ENCODE measurements at regions not wholly inside any gene's neighbourhood (a gene's known extent, or its start where the extent isn't known, plus 50 kb on each side); places are given as distances from the start of the nearest gene placed in this dataset.

DNA sequence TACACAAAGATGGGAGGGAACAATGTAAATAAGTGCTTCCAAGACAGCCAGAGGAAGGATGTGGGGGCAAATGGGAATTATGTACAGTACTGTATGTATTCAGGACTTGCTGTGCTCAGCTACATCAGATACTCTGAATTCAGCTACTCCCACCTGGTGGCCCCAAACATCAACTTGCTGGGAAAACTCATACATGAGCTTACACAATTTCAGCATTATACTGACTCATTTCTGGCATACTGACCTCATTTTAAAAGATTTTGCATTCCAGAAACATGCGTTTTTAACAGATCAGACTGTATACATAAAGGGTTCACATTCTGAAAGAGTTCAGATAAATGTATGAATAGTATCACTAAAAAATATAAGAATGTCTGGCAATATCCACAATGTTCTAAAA lies 59.7 kb downstream of the GPX5 start:
- TF ChIP-seq SREBF2 (IDR thresholded peaks at IDR 0.05) (no peak), CBX8 (IDR thresholded peaks at IDR 0.05) (no peak), ESRRA (IDR thresholded peaks at IDR 0.05; ENCODE audit: borderline replicate concordance, low read length) (no peak), RARB (CRISPR knock-in tag; IDR thresholded peaks at IDR 0.05) (no peak), NFE2L2 (conservative IDR thresholded peaks at IDR 0.05; ENCODE audit: low read length) (no peak)
- TF ChIP-seq, protein P1, sequence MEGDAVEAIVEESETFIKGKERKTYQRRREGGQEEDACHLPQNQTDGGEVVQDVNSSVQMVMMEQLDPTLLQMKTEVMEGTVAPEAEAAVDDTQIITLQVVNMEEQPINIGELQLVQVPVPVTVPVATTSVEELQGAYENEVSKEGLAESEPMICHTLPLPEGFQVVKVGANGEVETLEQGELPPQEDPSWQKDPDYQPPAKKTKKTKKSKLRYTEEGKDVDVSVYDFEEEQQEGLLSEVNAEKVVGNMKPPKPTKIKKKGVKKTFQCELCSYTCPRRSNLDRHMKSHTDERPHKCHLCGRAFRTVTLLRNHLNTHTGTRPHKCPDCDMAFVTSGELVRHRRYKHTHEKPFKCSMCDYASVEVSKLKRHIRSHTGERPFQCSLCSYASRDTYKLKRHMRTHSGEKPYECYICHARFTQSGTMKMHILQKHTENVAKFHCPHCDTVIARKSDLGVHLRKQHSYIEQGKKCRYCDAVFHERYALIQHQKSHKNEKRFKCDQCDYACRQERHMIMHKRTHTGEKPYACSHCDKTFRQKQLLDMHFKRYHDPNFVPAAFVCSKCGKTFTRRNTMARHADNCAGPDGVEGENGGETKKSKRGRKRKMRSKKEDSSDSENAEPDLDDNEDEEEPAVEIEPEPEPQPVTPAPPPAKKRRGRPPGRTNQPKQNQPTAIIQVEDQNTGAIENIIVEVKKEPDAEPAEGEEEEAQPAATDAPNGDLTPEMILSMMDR (IDR thresholded peaks at IDR 0.05) = no peak
- TF ChIP-seq, protein P2, sequence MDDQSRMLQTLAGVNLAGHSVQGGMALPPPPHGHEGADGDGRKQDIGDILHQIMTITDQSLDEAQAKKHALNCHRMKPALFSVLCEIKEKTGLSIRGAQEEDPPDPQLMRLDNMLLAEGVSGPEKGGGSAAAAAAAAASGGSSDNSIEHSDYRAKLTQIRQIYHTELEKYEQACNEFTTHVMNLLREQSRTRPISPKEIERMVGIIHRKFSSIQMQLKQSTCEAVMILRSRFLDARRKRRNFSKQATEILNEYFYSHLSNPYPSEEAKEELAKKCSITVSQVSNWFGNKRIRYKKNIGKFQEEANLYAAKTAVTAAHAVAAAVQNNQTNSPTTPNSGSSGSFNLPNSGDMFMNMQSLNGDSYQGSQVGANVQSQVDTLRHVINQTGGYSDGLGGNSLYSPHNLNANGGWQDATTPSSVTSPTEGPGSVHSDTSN (IDR thresholded peaks at IDR 0.05) = no peak
- CTCF ChIA-PET = interaction anchor here (0.6 to 4.9 kb wide), 5 partner anchors 43 to 505 kb away, joined by 3 to 21 read pairs (median 6); partner anchors contain the start of gene ZNF165
- Histone ChIP-seq H3K9me3 (no peaks in the 10 kb centered on the region), H3K4me2 (peak overlapping the region; percentile 95; the same call in 2 of the 3 replicates), H3K4me3 (no peak overlapping the region), H3K4me1 (peaks cover 30% of the 10 kb centered on the region), H3K27ac (no peak overlapping the region)
- ATAC-seq = no peak
- POLR2A ChIA-PET = no interaction called here
- FAIRE-seq = no peak
- WGBS (ENCODE audit: missing lambda C conversion rate) = 17% methylated on average over 1 of the region's 1 CpG
- no peak for DNase-seq (ENCODE audit: low read depth in 1 of 2, low spot score in 1 of 2)

DNA sequence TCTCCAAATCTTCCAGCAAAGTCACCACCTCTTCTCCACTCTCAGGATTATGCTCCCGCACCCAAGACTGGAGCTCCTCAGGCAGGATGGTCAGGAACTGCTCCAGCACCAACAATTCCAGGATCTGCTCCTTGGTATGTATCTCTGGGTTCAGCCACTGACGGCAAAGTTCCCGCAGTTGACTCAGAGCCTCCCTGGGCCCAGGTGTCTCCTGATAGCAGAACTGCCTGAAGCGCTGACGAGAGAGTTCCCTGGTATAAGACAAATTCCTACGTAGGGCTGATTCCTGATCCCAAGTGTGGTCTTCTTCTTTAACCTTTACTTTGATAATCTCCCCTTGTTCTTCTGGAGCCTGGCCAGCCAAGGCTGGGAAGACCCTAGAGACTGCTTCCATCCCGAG lies 60.6 kb downstream of the GPX5 start:
- FAIRE-seq (no peak), ATAC-seq (no peak), DNase-seq (ENCODE audit: low read depth in 1 of 2, low spot score in 1 of 2) (no peak)
- peak overlapping the region; percentile 67 for H3K4me3 ChIP-seq
- peaks cover 30% of the 10 kb centered on the region for H3K4me1 ChIP-seq
- H3K27ac ChIP-seq = peak overlapping the region; percentile 82 to 89; a peak in 5 of 6 replicates
- ChIA-PET CTCF (interaction anchor here (0.7 to 4.9 kb wide), 3 partner anchors 44 to 91 kb away, joined by 3 to 21 read pairs (median 9); no protein-coding TSS in a partner anchor), POLR2A (interaction anchor here (1.0 kb wide), 1 partner anchor 34 kb away, joined by 3 read pairs; no protein-coding TSS in a partner anchor)
- TF ChIP-seq ZNF302 (CRISPR knock-in tag; IDR thresholded peaks at IDR 0.05) = no peak
- TF ChIP-seq FOXS1 (CRISPR knock-in tag; IDR thresholded peaks at IDR 0.05) = no peak
- TF ChIP-seq KDM1A (IDR thresholded peaks at IDR 0.05; ENCODE audit: low read depth) = no peak
- no peak for TF ChIP-seq HOXB5 (CRISPR knock-in tag; IDR thresholded peaks at IDR 0.05)
- no peak for TF ChIP-seq ZSCAN20 (CRISPR knock-in tag; IDR thresholded peaks at IDR 0.05)
- TF ChIP-seq BHLHE40 (IDR thresholded peaks at IDR 0.05; ENCODE audit: low read depth, low read length) = no peak
- 67% methylated on average over 7 of the region's 7 CpGs for WGBS (ENCODE audit: missing lambda C conversion rate)
- H3K4me2 ChIP-seq = peak overlapping the region; percentile 95
- no peaks in the 10 kb centered on the region for H3K9me3 ChIP-seq

DNA sequence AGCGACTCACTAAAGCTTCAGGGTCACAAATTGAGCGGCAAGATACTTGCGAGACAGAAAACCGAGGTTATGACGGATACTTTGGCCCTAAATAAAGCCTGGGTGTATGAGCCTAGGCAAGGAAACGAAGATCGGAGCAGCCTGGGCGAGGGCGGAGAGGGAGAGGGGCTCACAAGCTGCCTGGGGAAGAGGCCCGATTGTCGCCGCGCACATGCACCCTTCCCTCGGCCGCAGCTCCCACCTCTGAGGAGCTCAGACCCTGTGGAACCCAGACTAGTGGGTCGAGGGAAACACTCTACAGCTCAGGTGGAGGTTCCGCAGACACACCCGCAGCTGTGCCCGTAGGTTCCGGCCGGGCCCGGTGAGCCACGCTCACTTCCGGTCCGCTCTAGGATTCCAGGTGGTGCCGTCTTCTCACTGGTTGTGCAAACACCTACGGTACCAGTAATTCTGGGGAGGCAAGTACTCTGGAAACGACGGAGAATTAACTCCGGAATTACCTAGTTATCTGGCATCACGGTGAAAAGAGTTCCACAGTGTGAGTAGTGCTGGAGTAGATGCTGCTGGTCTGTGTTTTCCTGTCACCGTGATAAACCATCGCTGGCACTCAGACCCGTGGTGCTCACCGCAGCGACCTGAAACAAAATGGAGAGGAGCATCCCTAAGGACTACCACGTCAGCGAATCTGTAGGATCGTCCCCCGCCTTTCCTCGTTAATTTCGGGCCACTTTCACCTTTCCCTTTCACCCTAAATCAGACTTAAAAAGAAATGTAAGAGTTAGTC lies 61.5 kb downstream of the GPX5 start:
- FAIRE-seq (no peak), ATAC-seq (peak; percentile 86 to 95)
- peak overlapping the region; percentile 67 for H3K4me3 ChIP-seq
- TF ChIP-seq SREBF2 (IDR thresholded peaks at IDR 0.05) (no peak), HOXA7 (CRISPR knock-in tag; IDR thresholded peaks at IDR 0.05) (no peak), CHD2 (IDR thresholded peaks at IDR 0.05; ENCODE audit: low read length, partially characterized antibody) (no peak), JUN (IDR thresholded peaks at IDR 0.05) (peak in 1 of 2 experiments; percentile 83; a peak in 3 of 5 replicates), EHF (CRISPR knock-in tag; IDR thresholded peaks at IDR 0.05) (no peak), MYC (IDR thresholded peaks at IDR 0.05; ENCODE audit: borderline replicate concordance, low read length) (no peak), PHF8 (IDR thresholded peaks at IDR 0.05; ENCODE audit: borderline replicate concordance, low read depth) (peak; percentile 31; the same call in 1 of the 2 replicates), TFCP2L1 (CRISPR knock-in tag; IDR thresholded peaks at IDR 0.05) (no peak), JUNB (IDR thresholded peaks at IDR 0.05) (no peak)
- TF ChIP-seq, protein P3, sequence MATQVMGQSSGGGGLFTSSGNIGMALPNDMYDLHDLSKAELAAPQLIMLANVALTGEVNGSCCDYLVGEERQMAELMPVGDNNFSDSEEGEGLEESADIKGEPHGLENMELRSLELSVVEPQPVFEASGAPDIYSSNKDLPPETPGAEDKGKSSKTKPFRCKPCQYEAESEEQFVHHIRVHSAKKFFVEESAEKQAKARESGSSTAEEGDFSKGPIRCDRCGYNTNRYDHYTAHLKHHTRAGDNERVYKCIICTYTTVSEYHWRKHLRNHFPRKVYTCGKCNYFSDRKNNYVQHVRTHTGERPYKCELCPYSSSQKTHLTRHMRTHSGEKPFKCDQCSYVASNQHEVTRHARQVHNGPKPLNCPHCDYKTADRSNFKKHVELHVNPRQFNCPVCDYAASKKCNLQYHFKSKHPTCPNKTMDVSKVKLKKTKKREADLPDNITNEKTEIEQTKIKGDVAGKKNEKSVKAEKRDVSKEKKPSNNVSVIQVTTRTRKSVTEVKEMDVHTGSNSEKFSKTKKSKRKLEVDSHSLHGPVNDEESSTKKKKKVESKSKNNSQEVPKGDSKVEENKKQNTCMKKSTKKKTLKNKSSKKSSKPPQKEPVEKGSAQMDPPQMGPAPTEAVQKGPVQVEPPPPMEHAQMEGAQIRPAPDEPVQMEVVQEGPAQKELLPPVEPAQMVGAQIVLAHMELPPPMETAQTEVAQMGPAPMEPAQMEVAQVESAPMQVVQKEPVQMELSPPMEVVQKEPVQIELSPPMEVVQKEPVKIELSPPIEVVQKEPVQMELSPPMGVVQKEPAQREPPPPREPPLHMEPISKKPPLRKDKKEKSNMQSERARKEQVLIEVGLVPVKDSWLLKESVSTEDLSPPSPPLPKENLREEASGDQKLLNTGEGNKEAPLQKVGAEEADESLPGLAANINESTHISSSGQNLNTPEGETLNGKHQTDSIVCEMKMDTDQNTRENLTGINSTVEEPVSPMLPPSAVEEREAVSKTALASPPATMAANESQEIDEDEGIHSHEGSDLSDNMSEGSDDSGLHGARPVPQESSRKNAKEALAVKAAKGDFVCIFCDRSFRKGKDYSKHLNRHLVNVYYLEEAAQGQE (IDR thresholded peaks at IDR 0.05) = no peak
- TF ChIP-seq, protein P4, sequence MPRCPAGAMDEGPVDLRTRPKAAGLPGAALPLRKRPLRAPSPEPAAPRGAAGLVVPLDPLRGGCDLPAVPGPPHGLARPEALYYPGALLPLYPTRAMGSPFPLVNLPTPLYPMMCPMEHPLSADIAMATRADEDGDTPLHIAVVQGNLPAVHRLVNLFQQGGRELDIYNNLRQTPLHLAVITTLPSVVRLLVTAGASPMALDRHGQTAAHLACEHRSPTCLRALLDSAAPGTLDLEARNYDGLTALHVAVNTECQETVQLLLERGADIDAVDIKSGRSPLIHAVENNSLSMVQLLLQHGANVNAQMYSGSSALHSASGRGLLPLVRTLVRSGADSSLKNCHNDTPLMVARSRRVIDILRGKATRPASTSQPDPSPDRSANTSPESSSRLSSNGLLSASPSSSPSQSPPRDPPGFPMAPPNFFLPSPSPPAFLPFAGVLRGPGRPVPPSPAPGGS (IDR thresholded peaks at IDR 0.05) = peak; percentile 51; the same call in 2 of the 3 replicates
- TF ChIP-seq, protein P5, sequence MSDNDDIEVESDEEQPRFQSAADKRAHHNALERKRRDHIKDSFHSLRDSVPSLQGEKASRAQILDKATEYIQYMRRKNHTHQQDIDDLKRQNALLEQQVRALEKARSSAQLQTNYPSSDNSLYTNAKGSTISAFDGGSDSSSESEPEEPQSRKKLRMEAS (IDR thresholded peaks at IDR 0.05) = peak; percentile 78
- TF ChIP-seq, protein P6, sequence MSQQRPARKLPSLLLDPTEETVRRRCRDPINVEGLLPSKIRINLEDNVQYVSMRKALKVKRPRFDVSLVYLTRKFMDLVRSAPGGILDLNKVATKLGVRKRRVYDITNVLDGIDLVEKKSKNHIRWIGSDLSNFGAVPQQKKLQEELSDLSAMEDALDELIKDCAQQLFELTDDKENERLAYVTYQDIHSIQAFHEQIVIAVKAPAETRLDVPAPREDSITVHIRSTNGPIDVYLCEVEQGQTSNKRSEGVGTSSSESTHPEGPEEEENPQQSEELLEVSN (IDR thresholded peaks at IDR 0.05; ENCODE audit: borderline replicate concordance, low read depth) = peak; percentile 32; the same call in 1 of the 2 replicates

More for the DNA sequence above, 61.5 kb downstream of the GPX5 start:
- no peaks in the 10 kb centered on the region for H3K9me3 ChIP-seq
- H3K4me2 ChIP-seq = peak overlapping the region; percentile 95
- H3K27ac ChIP-seq = peak overlapping the region; percentile 82 to 89
- POLR2A ChIA-PET = interaction anchor here (0.5 to 1.0 kb wide), 7 partner anchors 20 to 251 kb away, joined by 3 to 4 read pairs (median 3); no protein-coding TSS in a partner anchor
- CTCF ChIA-PET = interaction anchor here (0.7 to 2.0 kb wide), 2 partner anchors 45 to 52 kb away, joined by 3 to 9 read pairs; no protein-coding TSS in a partner anchor
- under 1% methylated on average over 29 of the region's 42 CpGs for WGBS (ENCODE audit: missing lambda C conversion rate)
- H3K4me1 ChIP-seq = peaks cover 30% of the 10 kb centered on the region
- DNase-seq (ENCODE audit: low read depth in 1 of 2, low spot score in 1 of 2) = peak; percentile 67 to 89

Measured in A549 (cell line).